Stimulated activated CD4-positive, alpha-beta T cell treated with anti-CD3 and anti-CD28 coated beads, TNF-alpha, amount 100 ng/mL, for 4 hours (primary cell): ENCODE measurements at regions not wholly inside any gene's neighbourhood (a gene's known extent, or its start where the extent isn't known, plus 50 kb on each side); places are given as distances from the start of the nearest gene placed in this dataset.

Experiments used
- DNase-seq, 3 experiments: peaks; one replicate each; pipeline ENCODE4 v3.0.0-alpha.2; 2020; ENCODE audit warnings: low read depth in 3 of 3

- no peak for DNase-seq
Observed at GRCh38 chr4:1477045-1477840, 71.0 kb upstream of the NKX1-1 start.

- DNase-seq = no peak
Observed at GRCh38 chr4:1476140-1476513, 69.9 kb upstream of the NKX1-1 start.

- DNase-seq = no peak
Observed at GRCh38 chr4:1475277-1476139, 69.3 kb upstream of the NKX1-1 start.

- DNase-seq = no peak
Observed at GRCh38 chr4:1474126-1475090, 68.2 kb upstream of the NKX1-1 start.

- DNase-seq = no peak
Observed at GRCh38 chr4:1473718-1474117, 67.5 kb upstream of the NKX1-1 start.

GRCh38 chr4:1472911-1473518 is 66.8 kb upstream of the NKX1-1 start:
- DNase-seq = no peak

GRCh38 chr4:1472148-1472797 is 66.0 kb upstream of the NKX1-1 start:
- DNase-seq = no peak

GRCh38 chr4:1471443-1472147 is 65.4 kb upstream of the NKX1-1 start:
- DNase-seq = no peak

- DNase-seq = no peak
Observed at GRCh38 chr4:1470816-1471442, 64.7 kb upstream of the NKX1-1 start.

- no peak for DNase-seq
Observed at GRCh38 chr4:1470393-1470670, 64.1 kb upstream of the NKX1-1 start.

GRCh38 chr4:1469607-1470392 is 63.6 kb upstream of the NKX1-1 start:
- DNase-seq = no peak

- no peak for DNase-seq
Observed at GRCh38 chr4:1469043-1469442, 62.8 kb upstream of the NKX1-1 start.

GRCh38 chr4:1467581-1468458 is 61.6 kb upstream of the NKX1-1 start:
- DNase-seq = no peak

- DNase-seq = no peak
Observed at GRCh38 chr4:1466863-1467165, 60.6 kb upstream of the NKX1-1 start.

GRCh38 chr4:1466034-1466862 is 60.0 kb upstream of the NKX1-1 start:
- no peak for DNase-seq

GRCh38 chr4:1465173-1466033 is 59.2 kb upstream of the NKX1-1 start:
- DNase-seq = no peak
